GM18517 (cell line): ENCODE measurements at regions not wholly inside any gene's neighbourhood (a gene's known extent, or its start where the extent isn't known, plus 50 kb on each side); places are given as distances from the start of the nearest gene placed in this dataset.

Experiments used
- ATAC-seq: cut with Tn5 transposase; IDR thresholded peaks from one replicate; pipeline ENCODE4 v1.9.1; 2021; ENCODE audit warnings: mild to moderate bottlenecking, moderate library complexity; ENCODE audit not compliant: unreplicated experiment

DNA sequence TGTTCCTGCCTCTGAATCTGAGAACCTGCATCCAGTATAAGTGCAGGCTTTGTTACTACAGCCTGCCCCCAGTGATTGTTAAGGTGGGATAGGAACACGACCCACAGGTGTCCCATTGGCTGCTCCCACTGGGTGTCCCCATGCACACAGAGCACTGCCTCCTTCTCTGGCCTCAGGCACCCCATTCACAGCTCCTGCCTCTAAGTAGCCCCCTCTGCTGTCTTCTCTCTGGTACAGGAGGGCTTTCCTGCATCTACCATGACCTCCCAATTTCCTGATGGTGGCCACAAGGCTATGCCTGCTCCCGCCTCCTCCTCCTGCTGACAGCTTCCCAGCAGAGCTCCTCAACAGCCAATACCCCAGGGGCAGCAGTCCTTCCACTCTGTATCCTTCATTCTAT lies 238.6 kb upstream of the TMC3 start:
- ATAC-seq = no peak

DNA sequence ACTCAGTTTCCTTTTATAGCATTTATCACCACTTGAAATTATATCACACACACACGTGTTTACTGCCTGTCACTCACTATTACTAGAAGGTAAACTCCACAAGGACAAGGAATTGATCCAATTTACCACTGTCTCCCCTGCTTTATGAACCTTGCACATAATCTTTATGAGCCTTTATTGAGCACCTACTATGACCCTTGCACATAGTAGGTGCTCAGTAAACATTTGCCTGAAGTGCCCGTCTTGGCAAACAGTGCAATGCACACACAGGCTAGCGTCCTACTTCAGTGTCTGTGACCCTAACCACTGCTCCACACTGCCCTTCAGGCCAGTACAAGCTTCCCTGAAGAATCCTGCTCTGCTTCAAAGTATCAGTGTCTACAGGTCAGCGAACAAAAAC lies 237.7 kb upstream of the TMC3 start:
- no peak for ATAC-seq

DNA sequence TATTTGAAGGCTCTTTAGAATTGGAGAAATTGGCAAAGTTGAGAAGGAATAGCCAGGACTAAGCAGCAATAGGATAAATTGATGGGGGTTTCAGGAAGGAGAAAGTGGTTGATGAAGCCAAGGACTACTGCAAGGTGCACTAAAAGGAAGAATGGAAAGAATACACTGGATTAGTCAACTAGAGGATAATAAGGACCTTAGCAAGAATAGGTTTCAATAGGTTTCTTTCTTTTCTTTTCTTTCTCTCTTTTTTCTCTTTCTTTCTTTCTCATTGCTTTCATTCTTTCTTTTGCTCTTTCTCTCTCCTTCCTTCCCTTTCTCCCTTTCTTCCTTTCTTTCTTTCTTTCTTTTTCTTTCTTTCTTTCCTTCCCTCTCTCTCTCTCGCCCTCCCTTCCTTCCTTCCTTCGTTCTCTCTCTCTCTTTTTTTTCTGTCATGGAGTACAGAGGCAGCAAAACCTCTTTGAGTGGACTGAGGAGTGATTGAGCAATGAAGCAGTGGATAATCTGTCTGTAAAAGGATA lies 234.4 kb upstream of the TMC3 start:
- ATAC-seq = no peak

DNA sequence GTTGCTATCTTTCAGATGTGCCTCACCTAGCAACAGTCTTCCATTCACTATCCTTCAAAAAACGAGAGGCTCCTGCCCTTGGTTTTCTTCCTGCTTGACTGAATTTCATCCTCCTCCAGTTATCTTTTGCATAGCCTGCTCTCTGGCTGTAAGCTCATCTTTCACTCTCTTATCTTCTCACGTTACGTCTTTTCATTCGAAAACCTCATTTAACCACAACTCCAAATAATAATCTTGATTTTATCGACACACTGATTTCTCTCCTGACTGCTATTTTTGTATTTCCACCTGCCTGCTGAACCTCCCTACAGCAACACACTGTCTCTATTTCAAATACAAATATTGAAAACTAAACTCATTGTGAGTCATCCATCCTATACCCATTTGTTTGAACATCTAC lies 230.7 kb upstream of the TMC3 start:
- ATAC-seq = no peak

DNA sequence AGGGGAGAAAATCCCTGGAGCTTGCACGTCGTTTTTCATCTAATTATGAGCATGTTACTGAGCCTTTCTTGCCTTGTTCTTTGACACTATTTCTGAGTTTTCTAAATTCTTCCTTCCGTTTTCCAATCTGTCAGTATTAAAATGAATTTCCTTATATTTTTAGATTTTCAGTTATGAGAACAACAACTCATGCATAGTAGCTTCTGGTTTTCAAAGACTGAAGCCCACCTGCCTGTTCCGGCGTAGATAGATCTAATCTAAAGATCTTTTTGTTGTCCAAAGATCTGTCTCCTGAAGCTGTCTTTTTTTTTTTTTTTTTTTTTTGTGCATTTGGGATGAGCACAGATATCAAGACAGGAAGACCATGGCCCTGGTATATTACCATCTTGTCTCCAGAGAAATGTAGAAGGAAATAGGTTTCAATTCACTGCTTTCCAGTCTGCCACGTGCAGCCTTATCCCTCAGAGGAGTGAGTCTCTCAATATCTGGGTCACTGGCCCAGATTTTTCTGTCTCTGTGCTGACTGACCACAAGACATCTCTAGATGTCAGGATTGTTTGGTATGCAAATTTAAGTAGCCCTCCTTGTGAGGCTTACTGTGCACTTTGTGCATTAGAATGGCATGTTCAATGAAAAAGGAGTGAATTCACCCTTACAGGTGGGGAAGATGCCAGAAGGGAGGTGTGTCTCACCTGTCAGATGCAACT lies 222.3 kb upstream of the TMC3 start:
- no peak for ATAC-seq

DNA sequence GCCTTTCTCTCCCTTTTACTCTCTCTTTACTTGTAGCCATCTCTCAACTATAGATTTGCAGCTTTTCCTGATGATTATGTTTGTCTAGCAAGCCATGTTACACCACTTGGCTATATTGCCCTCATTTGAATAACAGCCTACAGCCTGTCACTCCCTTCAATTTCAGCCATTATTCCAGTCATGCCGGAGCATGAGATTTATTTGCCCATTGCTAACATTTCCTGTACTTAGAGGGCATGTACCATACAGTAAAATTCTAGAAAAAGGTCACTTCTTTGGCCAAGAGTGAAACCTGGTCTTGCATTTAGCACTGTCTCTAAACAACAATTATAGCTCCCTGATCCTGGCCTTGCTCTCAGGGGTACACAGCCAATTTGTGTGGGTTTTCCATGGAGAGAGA lies 221.7 kb upstream of the TMC3 start:
- ATAC-seq = no peak

DNA sequence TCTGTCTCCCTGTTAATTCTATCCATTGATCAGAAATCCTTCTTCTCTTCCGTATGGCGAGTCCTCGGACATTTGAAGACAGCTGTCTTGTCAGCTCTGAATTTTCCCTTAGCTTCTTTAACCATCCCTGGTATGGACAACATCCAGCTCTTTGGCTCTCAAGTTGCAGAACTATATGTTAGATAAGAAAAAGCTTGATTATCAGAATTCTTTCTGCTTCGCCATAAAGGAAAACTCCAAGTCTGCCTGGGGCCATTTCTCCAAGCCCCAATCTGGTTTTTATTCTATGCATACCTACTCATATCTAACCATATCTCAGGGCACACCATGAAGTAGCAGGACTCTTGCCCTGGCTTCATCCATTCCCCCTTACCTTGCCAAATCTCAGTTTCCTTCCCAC lies 215.7 kb upstream of the TMC3 start:
- ATAC-seq = no peak

DNA sequence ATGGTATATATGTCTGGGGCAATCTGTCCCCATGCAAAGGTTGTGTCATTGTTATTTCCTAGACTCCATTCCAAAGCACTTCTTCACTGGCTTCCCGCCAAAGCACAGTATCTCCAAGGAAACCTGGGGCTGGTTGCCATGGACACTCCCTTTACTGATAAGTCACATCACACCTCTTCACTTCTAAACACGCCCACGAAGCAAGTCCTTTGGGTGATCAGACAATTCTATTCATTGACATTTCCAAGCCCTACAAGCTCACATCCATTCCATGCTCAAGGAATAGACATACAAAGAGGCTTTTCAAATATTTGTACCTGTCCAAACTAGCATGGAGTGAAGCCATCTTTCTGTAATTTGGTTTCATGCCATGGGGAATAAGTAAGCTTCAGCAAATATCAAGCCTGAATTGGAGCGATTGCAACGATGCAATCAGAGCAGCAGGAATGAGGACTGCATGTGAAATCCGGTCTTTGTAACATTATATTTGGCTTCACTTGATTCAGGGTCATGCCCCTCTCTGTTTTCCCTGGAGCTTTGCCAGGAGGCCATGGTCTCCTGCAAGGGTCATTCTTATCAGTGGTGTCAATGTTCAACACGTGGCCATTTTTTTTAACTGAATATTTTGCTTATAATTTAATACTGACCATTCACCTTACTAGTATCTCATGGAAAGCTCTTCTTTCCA lies 201.6 kb upstream of the TMC3 start:
- ATAC-seq = no peak

DNA sequence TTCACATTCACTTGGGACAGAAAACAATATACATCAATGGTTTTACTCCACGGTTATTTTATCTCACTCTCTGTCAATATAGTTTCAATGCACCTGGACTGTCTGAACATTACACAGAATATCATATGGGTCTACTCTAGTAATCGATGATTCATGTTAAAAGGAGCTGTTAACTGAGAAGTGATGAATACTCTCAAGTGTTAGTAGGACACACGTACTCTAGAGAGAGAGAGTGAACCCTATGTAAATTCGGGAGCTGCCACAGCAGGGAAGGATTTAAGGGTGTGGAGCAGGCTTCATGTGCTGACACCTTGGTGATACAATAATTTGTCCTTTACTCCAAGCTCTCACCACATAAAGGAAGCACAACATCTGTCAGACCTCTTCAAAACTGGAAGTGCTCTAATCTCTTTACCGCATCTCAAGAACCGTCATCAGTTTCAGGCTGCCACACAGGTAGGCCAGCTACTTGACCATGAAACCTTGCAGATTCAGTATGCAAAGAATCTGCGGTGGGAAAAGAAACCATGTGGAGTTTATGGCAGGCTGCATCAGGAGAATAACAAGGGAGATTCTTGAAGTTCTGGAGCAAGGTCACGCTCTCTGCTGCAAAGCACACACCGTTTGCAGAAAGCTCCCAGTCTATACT lies 199.2 kb upstream of the TMC3 start:
- no peak for ATAC-seq

DNA sequence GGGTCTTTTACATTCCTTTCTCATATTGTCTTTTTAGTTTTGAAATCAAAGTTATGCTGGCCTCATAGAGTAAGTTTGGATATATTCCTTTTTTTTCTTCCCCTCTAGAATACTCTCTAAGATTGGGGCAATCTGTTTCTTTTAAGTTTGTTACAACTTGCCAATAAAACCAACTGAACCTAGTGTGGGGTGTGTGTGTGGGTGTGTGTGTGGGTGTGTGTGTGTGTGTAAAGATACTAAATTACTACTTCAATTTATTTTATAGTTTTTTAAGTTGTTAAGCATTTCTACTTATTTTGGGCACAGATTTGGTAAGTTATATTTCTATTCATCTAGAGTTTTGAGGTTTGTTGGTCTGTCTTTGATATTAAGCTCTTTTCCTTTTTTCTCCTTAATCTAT lies 198.2 kb upstream of the TMC3 start:
- ATAC-seq = no peak

DNA sequence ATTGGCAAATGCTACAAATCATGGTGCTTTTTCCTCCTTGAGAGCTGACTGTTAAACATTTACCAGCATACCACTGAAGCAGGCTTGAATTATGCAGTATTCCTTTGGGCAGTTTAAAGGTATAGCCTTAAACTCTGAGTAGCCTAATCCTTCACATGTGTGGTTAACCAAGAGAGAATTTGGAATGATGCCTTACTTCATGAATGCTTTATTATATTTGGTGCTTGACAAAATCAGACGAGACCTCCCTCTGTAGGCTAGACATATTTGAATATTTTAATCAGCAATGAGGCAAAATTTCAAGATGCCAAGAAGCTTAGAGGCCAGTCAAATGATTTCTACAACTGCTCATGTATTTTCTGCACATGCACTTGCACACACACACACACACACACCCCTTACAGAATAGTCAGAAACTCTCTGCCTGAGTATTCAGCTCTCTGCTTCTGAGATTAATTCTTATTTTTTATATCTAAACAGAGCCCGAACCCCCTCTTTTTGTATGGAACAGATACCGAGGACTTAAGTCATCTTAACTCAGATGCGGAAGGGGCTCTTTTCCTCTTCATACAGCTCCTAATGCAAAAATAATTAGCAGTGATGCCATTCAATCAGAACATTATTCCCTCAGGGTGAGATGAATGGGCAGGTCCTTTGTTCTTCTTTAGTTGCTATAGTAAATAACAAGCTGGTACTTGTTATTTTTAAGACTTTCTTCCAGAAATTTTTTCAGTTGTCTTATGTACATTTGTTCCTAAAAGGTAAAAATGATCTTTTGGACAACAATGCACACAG lies 195.5 kb upstream of the TMC3 start:
- no peak for ATAC-seq

DNA sequence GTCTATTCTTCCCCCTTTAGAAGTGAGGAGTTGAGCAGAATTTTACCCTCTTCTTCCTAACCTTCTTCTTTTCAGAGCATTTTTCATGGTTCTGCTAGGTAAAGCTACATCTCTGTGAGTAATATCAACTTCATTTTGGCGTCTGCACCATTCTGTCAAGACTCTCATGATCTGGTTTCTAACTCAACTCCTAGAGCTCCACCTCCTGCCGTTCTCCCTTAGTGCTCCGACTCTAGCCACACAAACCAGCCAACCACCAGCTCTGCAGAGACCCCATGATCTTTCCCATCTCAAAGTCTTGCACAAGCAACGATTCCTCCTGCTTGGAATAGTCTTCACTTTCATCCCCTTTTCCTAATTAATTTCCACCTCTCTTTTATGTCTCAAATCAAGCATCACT lies 193.9 kb upstream of the TMC3 start:
- ATAC-seq = no peak

DNA sequence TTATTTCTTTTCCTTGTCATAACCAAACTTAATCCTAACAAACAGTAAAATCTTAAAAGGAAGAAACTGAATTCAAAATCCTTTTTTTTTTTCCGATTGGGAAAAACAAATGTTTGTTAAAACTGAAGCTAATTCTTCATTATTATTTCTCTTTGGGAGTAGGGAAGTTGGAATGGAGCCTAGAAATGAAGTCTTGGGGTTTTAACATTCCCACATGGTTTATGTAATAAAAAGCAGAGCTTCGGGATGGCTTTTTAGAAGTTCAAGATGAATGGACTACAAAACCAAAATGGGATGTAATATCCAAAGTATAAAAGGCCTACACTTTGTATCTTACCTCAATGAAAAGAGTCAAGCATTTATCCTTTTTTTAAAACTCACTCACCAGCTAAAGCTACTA lies 189.0 kb upstream of the TMC3 start:
- ATAC-seq = no peak

DNA sequence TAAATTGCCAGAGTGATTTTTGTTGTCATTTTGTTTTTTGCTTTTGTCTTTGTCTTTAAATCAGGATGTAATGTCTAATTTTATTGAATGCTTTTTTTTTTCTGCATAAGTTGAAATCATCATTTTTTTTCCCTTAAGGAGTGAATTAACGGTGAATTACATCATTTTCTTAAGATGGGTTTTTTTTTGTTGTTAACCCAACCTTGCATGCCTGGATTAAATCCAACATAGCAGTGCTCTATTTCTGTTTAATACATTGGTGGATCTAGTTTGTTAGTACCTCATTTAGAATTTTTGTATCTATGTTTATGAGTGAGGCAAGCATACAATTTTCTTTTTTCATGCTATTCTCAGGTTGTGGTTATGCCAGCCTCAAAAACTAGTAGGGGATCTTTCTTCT lies 186.4 kb upstream of the TMC3 start:
- ATAC-seq = no peak

DNA sequence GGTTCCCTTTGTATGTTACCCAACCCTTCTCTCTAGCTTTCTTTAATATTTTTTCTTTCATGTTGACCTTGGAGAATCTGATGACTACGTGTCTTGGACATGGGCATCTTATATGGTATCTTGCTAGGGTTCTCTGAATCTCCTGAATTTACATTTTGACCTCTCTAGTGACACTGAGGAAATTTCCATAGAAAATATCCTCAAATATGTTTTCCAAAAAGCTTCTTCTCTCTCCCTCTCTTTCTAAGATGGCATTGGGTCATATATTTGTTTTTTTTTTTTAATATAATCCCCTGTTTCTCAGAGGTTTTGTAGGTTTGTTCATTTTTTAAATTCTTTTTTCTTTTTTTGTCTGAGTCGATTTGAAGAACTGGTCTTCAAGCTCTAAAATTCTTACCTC lies 184.0 kb upstream of the TMC3 start:
- ATAC-seq = no peak

DNA sequence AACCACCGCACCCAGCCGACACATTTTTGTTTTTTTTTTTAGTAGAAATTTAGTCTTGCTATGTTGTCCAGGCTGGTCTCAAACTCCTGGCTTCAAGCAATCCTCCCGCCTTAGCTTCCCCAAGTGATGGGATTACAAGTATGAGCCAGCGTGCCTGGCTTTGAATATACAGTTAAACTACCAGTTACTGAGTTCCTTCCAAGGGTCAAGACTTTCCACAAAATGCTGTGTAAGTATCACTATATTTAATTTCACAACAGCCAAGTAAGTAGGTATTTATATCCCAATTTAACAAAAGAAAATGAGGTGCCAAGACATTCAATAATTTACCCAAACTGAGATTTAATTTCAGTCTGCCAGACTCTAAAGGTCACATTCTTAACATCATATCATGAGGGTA lies 181.3 kb upstream of the TMC3 start:
- ATAC-seq = no peak

DNA sequence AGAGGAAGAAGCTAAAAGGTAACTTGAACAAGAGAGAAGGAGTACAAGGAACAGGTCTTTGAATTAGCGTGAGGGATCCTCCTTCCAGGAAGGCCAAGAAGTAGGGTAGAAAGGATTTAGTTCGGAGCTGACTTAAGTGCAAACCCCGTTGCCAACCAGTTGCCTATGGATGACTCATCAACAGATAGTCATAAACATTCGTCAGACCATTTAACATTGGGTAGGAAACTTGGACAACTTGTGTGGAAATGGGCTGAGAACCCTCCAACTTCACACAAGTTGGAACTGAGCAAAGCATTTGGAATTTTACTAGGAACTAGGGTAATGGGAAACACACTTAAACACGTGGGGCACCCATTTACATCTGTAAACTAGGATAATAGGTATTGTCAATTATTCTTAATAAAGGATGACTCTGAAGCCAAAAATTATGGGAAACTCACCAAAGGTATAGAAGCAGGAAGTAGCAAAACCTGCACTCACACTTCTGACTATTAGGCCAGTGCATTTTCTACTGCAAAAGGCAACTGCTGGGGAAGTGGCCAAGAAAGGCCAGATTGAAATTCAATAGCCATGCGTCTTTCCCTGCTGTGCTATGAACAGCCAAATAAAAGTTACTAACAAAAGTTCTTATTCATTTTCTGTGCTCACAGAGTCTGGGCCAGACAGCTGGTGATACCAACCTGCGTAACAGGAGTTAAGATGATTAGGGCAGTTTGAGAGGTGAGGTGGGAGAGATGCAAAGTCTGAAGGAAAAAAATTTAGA lies 174.5 kb upstream of the TMC3 start:
- no peak for ATAC-seq

DNA sequence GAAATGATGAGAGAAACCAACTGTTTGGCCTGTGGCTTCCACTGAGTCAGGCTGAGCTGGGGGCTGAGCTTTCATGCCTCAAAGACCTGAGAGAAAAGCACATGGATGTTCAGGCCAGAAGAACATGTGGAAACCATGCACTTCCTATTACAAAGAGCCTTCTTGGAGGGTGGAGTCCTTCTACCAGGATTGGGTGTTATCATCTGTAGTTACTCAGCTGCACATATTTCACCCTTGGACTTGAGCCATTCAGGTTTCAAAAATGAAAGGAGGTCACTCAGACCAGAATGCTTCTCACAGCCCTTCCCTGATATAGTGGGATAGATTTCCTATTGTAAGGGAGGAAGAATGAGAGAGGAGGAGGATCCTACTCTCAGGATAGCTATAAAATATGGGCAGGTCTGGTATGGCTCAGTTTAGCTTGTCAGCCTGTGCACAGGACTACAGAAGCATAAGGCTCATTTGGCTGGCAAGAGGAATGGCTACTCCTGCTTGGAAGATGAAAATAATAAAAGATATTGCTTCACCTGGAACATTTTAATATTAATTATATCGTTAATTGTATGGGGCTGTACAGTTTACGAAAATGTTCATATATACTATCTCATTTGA lies 173.6 kb upstream of the TMC3 start:
- ATAC-seq = no peak

DNA sequence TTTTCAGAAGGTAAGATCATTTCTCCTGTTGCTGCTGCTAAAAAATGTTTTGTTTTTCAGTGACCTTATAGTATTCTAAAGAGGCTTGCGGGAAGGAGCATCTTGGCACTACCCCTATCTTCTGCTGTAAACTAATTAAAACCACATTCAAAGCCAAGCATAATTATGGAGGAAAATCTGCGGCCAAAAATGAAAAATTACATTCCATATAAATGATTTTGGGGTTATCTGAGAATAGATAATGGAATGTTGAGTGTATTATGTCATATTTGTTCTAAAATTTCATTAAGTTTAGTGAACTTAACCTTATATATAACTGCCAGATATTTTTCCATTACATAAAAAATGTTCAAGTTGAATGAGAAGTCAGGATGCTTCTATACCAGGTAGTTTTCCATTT lies 170.4 kb upstream of the TMC3 start:
- ATAC-seq = no peak

DNA sequence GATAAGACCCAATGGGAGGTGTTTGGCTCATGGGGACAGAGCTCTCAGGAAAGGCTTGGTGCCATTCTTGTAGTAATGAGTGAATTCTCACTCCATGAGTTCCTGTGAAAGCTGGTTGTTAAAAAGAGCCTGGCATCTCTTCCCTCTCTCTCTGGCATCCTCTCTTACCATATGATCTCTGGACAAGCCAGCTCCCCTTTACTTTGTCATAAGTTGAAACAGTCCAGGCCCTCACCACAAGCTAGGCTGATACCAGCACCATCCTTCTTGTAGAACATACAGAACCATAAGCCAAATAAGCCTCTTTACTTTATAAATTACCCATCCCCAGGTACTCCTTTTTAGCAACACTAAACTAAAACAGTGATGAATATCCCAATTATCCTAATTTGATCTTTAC lies 166.9 kb upstream of the TMC3 start:
- no peak for ATAC-seq
